ENCODE measurements at regions not wholly inside any gene's neighbourhood (a gene's known extent, or its start where the extent isn't known, plus 50 kb on each side); places are given as distances from the start of the nearest gene placed in this dataset.

DNA sequence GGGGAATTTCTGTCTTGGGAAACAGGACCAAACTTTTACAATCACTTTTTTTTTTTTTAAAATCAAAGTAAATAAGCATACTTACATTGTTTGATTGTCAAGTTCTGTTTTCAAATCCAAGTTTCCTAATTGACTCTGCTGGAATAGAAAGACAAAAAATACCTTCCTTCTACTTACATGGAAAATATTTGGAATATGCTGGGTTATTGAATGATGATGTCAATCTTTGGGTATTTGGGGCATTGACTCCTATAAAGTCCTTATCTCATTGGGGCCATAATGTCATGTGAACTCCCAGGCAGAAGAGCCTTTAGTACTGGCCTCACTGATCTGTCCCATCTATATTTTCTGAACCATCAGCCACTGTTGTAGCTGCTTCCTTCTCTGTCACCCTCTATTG is 122.6 kb upstream of the NOX3 start:
- H3K4me3 ChIP-seq = no peak overlapping the region
- H3K36me3 ChIP-seq = no peaks in the 10 kb centered on the region
- H3K27me3 ChIP-seq = no peaks in the 10 kb centered on the region
- TF ChIP-seq POLR2A (IDR thresholded peaks at IDR 0.05) (no peak), POLR2AphosphoS5 (IDR thresholded peaks at IDR 0.05) (no peak)
- TF ChIP-seq, protein P1, sequence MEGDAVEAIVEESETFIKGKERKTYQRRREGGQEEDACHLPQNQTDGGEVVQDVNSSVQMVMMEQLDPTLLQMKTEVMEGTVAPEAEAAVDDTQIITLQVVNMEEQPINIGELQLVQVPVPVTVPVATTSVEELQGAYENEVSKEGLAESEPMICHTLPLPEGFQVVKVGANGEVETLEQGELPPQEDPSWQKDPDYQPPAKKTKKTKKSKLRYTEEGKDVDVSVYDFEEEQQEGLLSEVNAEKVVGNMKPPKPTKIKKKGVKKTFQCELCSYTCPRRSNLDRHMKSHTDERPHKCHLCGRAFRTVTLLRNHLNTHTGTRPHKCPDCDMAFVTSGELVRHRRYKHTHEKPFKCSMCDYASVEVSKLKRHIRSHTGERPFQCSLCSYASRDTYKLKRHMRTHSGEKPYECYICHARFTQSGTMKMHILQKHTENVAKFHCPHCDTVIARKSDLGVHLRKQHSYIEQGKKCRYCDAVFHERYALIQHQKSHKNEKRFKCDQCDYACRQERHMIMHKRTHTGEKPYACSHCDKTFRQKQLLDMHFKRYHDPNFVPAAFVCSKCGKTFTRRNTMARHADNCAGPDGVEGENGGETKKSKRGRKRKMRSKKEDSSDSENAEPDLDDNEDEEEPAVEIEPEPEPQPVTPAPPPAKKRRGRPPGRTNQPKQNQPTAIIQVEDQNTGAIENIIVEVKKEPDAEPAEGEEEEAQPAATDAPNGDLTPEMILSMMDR (IDR thresholded peaks at IDR 0.05) = no peak
- H3K27ac ChIP-seq = no peak overlapping the region
- H3K4me1 ChIP-seq = no peaks in the 10 kb centered on the region
- intact Hi-C loops (cut with DNase I; ENCODE audit: low total_unique reads) = no loop called here
- no peak for DNase-seq (ENCODE audit: low spot score in 2 of 2)
- H3K9me3 ChIP-seq = no peaks in the 10 kb centered on the region

DNA sequence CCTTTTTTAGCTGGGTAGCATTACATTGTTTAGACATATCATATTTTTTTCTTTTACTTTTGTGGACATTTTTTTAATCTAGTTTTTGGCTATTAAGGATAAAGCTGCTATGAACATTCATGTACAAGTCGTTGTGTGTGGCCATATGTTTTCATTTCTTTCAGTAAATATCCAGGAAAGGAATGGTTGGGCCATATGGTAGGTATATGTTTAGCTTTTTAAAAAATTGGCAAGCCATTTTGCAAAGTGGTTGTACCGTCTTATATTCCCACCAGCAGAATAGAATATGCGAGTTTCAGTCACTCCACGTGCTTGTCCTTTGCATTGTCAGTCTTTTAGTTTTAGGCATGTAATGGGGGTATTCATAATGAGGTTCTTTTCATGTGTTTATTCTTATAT is 106.3 kb upstream of the NOX3 start:
- no peaks in the 10 kb centered on the region for H3K27me3 ChIP-seq
- TF ChIP-seq POLR2A (IDR thresholded peaks at IDR 0.05) (no peak), POLR2AphosphoS5 (IDR thresholded peaks at IDR 0.05) (no peak)
- TF ChIP-seq, protein P1 (IDR thresholded peaks at IDR 0.05) = no peak
- no peaks in the 10 kb centered on the region for H3K9me3 ChIP-seq
- no peak for DNase-seq (ENCODE audit: low spot score in 2 of 2)
- no peaks in the 10 kb centered on the region for H3K4me1 ChIP-seq
- H3K27ac ChIP-seq = no peak overlapping the region
- no peaks in the 10 kb centered on the region for H3K36me3 ChIP-seq
- intact Hi-C loops (cut with DNase I; ENCODE audit: low total_unique reads) = no loop called here
- H3K4me3 ChIP-seq = no peak overlapping the region

DNA sequence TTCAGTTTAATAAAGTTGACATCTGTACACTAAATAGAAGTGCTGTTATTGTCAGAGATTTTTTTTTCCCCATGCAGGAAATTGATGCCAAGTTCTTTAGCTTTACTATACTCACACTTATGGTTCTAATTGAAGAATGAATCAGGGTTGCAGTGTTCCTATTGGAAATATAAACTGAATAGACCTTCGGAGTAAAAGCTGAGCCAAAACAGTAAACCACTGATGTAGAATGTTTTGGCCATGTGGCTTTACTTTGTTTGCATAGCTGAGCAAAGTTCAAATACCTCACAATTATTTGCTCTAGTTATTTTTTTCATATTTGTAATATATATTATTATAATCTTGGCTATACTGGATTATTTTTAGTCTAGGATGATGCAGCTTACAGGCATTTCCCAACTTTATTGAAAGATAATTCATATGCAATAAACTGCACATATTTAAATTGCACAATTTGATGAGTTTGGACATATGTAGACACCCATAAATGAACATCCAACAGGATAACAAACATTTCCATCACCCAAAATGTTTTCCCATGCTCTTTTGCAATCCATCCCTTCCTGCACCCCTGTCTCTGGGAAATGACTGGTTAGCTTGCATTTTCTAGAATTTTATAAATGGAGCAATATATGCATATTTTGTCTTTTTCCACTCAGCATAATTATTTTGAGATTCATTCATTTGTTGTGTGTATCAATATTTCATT is 105.8 kb upstream of the NOX3 start:
- intact Hi-C loops (cut with DNase I; ENCODE audit: low total_unique reads) = no loop called here
- Histone ChIP-seq H3K4me3 (no peak overlapping the region), H3K36me3 (no peaks in the 10 kb centered on the region), H3K27me3 (no peaks in the 10 kb centered on the region), H3K4me1 (no peaks in the 10 kb centered on the region), H3K9me3 (no peaks in the 10 kb centered on the region), H3K27ac (no peak overlapping the region)
- TF ChIP-seq POLR2AphosphoS5 (IDR thresholded peaks at IDR 0.05) (no peak), POLR2A (IDR thresholded peaks at IDR 0.05) (no peak)
- TF ChIP-seq, protein P1 (IDR thresholded peaks at IDR 0.05) = no peak
- no peak for DNase-seq (ENCODE audit: low spot score in 2 of 2)

DNA sequence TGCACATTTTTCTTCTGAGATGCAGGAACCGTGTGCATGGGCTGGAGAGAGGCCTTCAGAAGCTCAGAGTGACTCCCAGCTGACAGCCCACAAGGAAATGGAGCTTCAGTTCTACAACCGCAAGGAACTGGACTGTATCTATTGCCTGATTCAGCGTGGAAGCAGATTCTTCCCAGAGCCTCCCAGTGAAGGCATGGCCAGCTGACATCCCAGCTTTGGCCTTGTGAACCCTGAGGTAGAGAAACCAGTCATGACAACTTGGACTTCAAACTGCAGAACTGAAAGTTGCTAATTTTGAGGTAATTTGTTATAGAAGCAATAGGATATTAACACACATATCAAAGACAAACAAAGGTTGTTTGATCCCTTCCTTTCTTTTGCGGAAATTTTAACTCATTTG is 94.3 kb upstream of the NOX3 start:
- intact Hi-C loops (cut with DNase I; ENCODE audit: low total_unique reads) = no loop called here
- Histone ChIP-seq H3K4me1 (no peaks in the 10 kb centered on the region), H3K9me3 (no peaks in the 10 kb centered on the region), H3K4me3 (no peak overlapping the region), H3K27me3 (no peaks in the 10 kb centered on the region), H3K36me3 (no peaks in the 10 kb centered on the region), H3K27ac (no peak overlapping the region)
- TF ChIP-seq, protein P1 (IDR thresholded peaks at IDR 0.05) = no peak
- TF ChIP-seq POLR2A (IDR thresholded peaks at IDR 0.05) (no peak), POLR2AphosphoS5 (IDR thresholded peaks at IDR 0.05) (no peak)
- no peak for DNase-seq (ENCODE audit: low spot score in 2 of 2)

DNA sequence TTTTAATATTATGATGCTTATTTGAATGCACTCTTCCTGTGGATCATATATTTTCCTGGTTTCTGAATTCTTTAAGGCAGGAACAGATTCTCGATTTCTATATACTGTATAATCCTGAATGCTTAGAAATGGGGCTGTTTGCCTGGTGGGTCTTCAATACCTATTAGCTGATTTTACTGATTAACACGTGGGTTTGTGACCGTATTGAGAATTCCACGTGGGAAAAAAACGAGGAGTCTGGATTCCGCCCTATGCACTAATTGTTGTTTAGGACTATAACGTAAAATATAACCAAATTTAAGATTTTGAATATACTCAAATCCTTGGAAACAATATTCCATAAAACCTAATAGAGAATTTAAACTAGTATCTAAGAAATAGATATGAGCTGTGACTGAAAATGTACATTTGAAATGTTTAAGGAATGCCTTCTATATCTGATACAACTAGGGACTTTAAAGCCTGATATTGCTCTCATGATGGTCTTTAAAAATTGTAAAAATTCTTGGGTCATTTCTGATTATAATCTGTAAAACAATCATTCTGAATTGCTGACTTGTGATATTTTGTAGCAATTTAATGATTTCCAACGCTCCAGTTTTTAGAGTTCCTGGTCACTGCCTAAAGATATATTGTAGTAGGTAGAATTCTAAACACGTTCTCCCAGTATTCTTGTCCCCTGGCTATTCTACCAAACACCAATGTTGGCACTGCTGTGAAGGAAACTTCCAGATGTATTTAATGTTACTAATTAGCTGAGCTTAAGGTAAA is 93.6 kb upstream of the NOX3 start:
- H3K9me3 ChIP-seq = no peaks in the 10 kb centered on the region
- H3K4me3 ChIP-seq = no peak overlapping the region
- H3K27ac ChIP-seq = no peak overlapping the region
- intact Hi-C loops (cut with DNase I; ENCODE audit: low total_unique reads) = no loop called here
- DNase-seq (ENCODE audit: low spot score in 2 of 2) = no peak
- no peaks in the 10 kb centered on the region for H3K4me1 ChIP-seq
- H3K36me3 ChIP-seq = no peaks in the 10 kb centered on the region
- TF ChIP-seq, protein P1 (IDR thresholded peaks at IDR 0.05) = no peak
- TF ChIP-seq POLR2A (IDR thresholded peaks at IDR 0.05) (no peak), POLR2AphosphoS5 (IDR thresholded peaks at IDR 0.05) (no peak)
- no peaks in the 10 kb centered on the region for H3K27me3 ChIP-seq

All from breast epithelium (tissue), 4 donors.